ENCODE measurements at regions not wholly inside any gene's neighbourhood (a gene's known extent, or its start where the extent isn't known, plus 50 kb on each side); places are given as distances from the start of the nearest gene placed in this dataset.

DNA sequence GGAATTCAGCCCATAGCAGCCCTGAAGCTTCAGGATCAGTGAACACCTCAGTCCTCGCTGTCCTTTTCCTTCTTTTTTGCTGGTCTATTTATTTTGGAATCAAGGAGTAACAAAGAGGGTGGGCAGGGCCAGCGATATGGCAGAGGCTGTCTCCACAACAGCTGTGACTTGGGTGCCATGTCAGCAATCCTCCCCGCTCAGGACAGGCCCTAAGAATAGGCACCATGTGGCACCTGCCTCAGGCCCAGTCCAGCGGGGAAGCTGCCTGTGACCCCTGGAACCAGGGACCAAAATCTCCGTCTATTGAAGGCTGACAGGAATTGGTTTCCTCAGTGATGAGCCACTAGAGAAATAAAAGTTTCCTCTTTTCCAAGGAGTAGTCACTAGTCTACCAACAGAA lies 58.6 kb upstream of the TNR start:
- TF ChIP-seq CTCF (IDR thresholded peaks at IDR 0.05; ENCODE audit: insufficient read depth, low read length, poor library complexity, severe bottlenecking) (no peak), EZH2phosphoT487 (conservative IDR thresholded peaks at IDR 0.05; ENCODE audit: low read length) (no peak)

Data from SU-DHL-6 (cell line).